IPS DF 6.9 (cell line): ENCODE measurements at regions not wholly inside any gene's neighbourhood (a gene's known extent, or its start where the extent isn't known, plus 50 kb on each side); places are given as distances from the start of the nearest gene placed in this dataset.

Experiments
- DNase-seq: peaks from one replicate; pipeline ENCODE4 v3.0.0-alpha.2; 2013; ENCODE audit warnings: low read depth, low spot score
- H3K27ac ChIP-seq: one replicate; pipeline ENCODE4 v1.5.1; 2013; ENCODE audit warnings: low read length, control low read depth
- H3K27me3 ChIP-seq: 2 replicates; pipeline ENCODE4 v1.6.1; 2013; ENCODE audit warnings: mild to moderate bottlenecking, low read length; ENCODE audit not compliant: control insufficient read depth, insufficient read depth
- H3K36me3 ChIP-seq: 2 replicates; pipeline ENCODE4 v1.6.1; 2013; ENCODE audit warnings: low read length; ENCODE audit not compliant: control insufficient read depth, insufficient read depth
- H3K4me1 ChIP-seq: 2 replicates; pipeline ENCODE4 v1.6.1; 2013; ENCODE audit warnings: low read length; ENCODE audit not compliant: control insufficient read depth, insufficient read depth
- H3K4me3 ChIP-seq: 2 replicates; pipeline ENCODE4 v1.5.1; 2013; ENCODE audit warnings: mild to moderate bottlenecking, low read length
- H3K9me3 ChIP-seq: 2 replicates; pipeline ENCODE4 v1.6.1; 2013; ENCODE audit warnings: low read length, inconsistent platforms; ENCODE audit not compliant: control insufficient read depth, insufficient read depth
- WGBS: extraction: QIAGEN DNeasy Blood & Tissue Kit; methylation state at CpG from one replicate; pipeline ENCODE4 v1.1.7; 2013; ENCODE audit warnings: mixed read lengths, missing lambda C conversion rate; ENCODE audit not compliant: insufficient read length, insufficient coverage; 5-methylcytosine and 5-hydroxymethylcytosine counted together

- Histone ChIP-seq H3K4me1 (peaks cover 2% of the 10 kb centered on the region; the same call in 1 of the 2 replicates), H3K27ac (no peak overlapping the region), H3K9me3 (no peaks in the 10 kb centered on the region), H3K4me3 (no peak overlapping the region), H3K36me3 (no peaks in the 10 kb centered on the region), H3K27me3 (no peaks in the 10 kb centered on the region)
- no peak for DNase-seq
- WGBS: no CpG with 5 or more reads among the region's 3 CpGs
These were observed 84.8 kb upstream of the NRP1 start for GRCh38 chr10:33419311-33419710.

GRCh38 chr10:33418301-33418700 is 83.8 kb upstream of the NRP1 start:
- Histone ChIP-seq H3K4me3 (no peak overlapping the region), H3K4me1 (peaks cover 2% of the 10 kb centered on the region; the same call in 1 of the 2 replicates), H3K27me3 (no peaks in the 10 kb centered on the region), H3K9me3 (no peaks in the 10 kb centered on the region), H3K36me3 (no peaks in the 10 kb centered on the region), H3K27ac (no peak overlapping the region)
- WGBS: no CpG with 5 or more reads among the region's 4 CpGs
- DNase-seq: no peak

GRCh38 chr10:33416691-33417090 is 82.2 kb upstream of the NRP1 start:
- H3K9me3 ChIP-seq: no peaks in the 10 kb centered on the region

GRCh38 chr10:33416209-33416608 is 81.7 kb upstream of the NRP1 start:
- Histone ChIP-seq H3K27me3 (no peaks in the 10 kb centered on the region), H3K27ac (no peak overlapping the region)
- no CpG with 5 or more reads among the region's 1 CpG for WGBS

More at GRCh38 chr10:33416691-33417090, 82.2 kb upstream of the NRP1 start:
- Histone ChIP-seq H3K4me3 (no peak overlapping the region), H3K27me3 (no peaks in the 10 kb centered on the region), H3K4me1 (no peaks in the 10 kb centered on the region), H3K36me3 (no peaks in the 10 kb centered on the region), H3K27ac (no peak overlapping the region)
- WGBS: 93% methylated on average over 3 of the region's 6 CpGs
- no peak for DNase-seq

GRCh38 chr10:33414841-33415240 is 80.4 kb upstream of the NRP1 start:
- no peak overlapping the region for H3K4me3 ChIP-seq
- WGBS: no CpG with 5 or more reads among the region's 1 CpG
- no peak for DNase-seq
- no peaks in the 10 kb centered on the region for H3K36me3 ChIP-seq
- H3K27me3 ChIP-seq: no peaks in the 10 kb centered on the region
- no peak overlapping the region for H3K27ac ChIP-seq
- H3K4me1 ChIP-seq: no peaks in the 10 kb centered on the region
- H3K9me3 ChIP-seq: no peaks in the 10 kb centered on the region

More at GRCh38 chr10:33416209-33416608, 81.7 kb upstream of the NRP1 start:
- Histone ChIP-seq H3K36me3 (no peaks in the 10 kb centered on the region), H3K4me1 (no peaks in the 10 kb centered on the region), H3K4me3 (no peak overlapping the region), H3K9me3 (no peaks in the 10 kb centered on the region)
- DNase-seq: no peak

GRCh38 chr10:33412653-33413361 is 78.3 kb upstream of the NRP1 start:
- no peaks in the 10 kb centered on the region for H3K27me3 ChIP-seq
- H3K4me1 ChIP-seq: no peaks in the 10 kb centered on the region
- no peaks in the 10 kb centered on the region for H3K36me3 ChIP-seq
- DNase-seq: no peak
- no peak overlapping the region for H3K4me3 ChIP-seq
- no CpG with 5 or more reads among the region's 6 CpGs for WGBS
- H3K9me3 ChIP-seq: no peaks in the 10 kb centered on the region
- H3K27ac ChIP-seq: no peak overlapping the region

- Histone ChIP-seq H3K36me3 (no peaks in the 10 kb centered on the region), H3K27ac (no peak overlapping the region), H3K27me3 (no peaks in the 10 kb centered on the region), H3K4me3 (no peak overlapping the region), H3K9me3 (no peaks in the 10 kb centered on the region), H3K4me1 (no peaks in the 10 kb centered on the region)
- DNase-seq: no peak
- no CpG with 5 or more reads among the region's 1 CpG for WGBS
These were observed 77.8 kb upstream of the NRP1 start for GRCh38 chr10:33412241-33412640.

GRCh38 chr10:33410860-33411234 is 76.4 kb upstream of the NRP1 start:
- no CpG with 5 or more reads among the region's 4 CpGs for WGBS

GRCh38 chr10:33410096-33410859 is 75.8 kb upstream of the NRP1 start:
- Histone ChIP-seq H3K27ac (no peak overlapping the region), H3K36me3 (no peaks in the 10 kb centered on the region), H3K4me3 (no peak overlapping the region), H3K27me3 (no peaks in the 10 kb centered on the region), H3K9me3 (no peaks in the 10 kb centered on the region), H3K4me1 (no peaks in the 10 kb centered on the region)
- no peak for DNase-seq
- no CpG with 5 or more reads among the region's 10 CpGs for WGBS

More at GRCh38 chr10:33410860-33411234, 76.4 kb upstream of the NRP1 start:
- no peaks in the 10 kb centered on the region for H3K36me3 ChIP-seq
- DNase-seq: no peak
- no peaks in the 10 kb centered on the region for H3K4me1 ChIP-seq
- no peak overlapping the region for H3K4me3 ChIP-seq
- H3K27ac ChIP-seq: no peak overlapping the region
- no peaks in the 10 kb centered on the region for H3K27me3 ChIP-seq
- no peaks in the 10 kb centered on the region for H3K9me3 ChIP-seq

- no peaks in the 10 kb centered on the region for H3K9me3 ChIP-seq
- H3K4me3 ChIP-seq: no peak overlapping the region
- DNase-seq: no peak
- no peaks in the 10 kb centered on the region for H3K36me3 ChIP-seq
- no peaks in the 10 kb centered on the region for H3K27me3 ChIP-seq
- H3K4me1 ChIP-seq: no peaks in the 10 kb centered on the region
- no peak overlapping the region for H3K27ac ChIP-seq
- WGBS: no CpG with 5 or more reads among the region's 2 CpGs
These were observed 72.1 kb upstream of the NRP1 start for GRCh38 chr10:33406596-33406995.
